ENCODE measurements at regions not wholly inside any gene's neighbourhood (a gene's known extent, or its start where the extent isn't known, plus 50 kb on each side); places are given as distances from the start of the nearest gene placed in this dataset.

- TF ChIP-seq POLR2A (IDR thresholded peaks at IDR 0.05) (no peak), CTCF (IDR thresholded peaks at IDR 0.05 in 4 of 5, conservative IDR thresholded peaks at IDR 0.05 in 1 of 5) (no peak)
These were observed 258.9 kb downstream of the COL12A1 start for GRCh38 chr6:74946961-74947360.
